ENCODE measurements at regions not wholly inside any gene's neighbourhood (a gene's known extent, or its start where the extent isn't known, plus 50 kb on each side); places are given as distances from the start of the nearest gene placed in this dataset.

- Histone ChIP-seq H3K9ac (ENCODE audit: insufficient read depth, low read length) (no peak overlapping the region), H3K36me3 (ENCODE audit: control insufficient read depth, insufficient read depth, low read length) (no peaks in the 10 kb centered on the region), H3K27ac (ENCODE audit: insufficient read depth, low read length) (no peak overlapping the region), H3K79me2 (ENCODE audit: control insufficient read depth, insufficient read depth, low read length) (no peaks in the 10 kb centered on the region), H3K27me3 (ENCODE audit: control insufficient read depth, insufficient read depth, low read length) (no peaks in the 10 kb centered on the region), H3K9me3 (ENCODE audit: control insufficient read depth, insufficient read depth, low read depth, low read length) (no peaks in the 10 kb centered on the region), H2AFZ (ENCODE audit: low read length) (no peak overlapping the region), H4K20me1 (ENCODE audit: control insufficient read depth, extremely low read depth, insufficient read depth, low read length) (no peaks in the 10 kb centered on the region), H3K4me2 (ENCODE audit: extremely low read depth, insufficient read depth, low read length) (no peak overlapping the region), H3K4me1 (ENCODE audit: control insufficient read depth, extremely low read depth, insufficient read depth, low read length) (no peaks in the 10 kb centered on the region), H3K4me3 (replicated peaks in 1 of 4; ENCODE audit: control extremely low read depth in 1 of 4, insufficient read depth in 1 of 4, low read depth in 3 of 4, low read length in 4 of 4) (no peak overlapping the region)
- no peak for DNase-seq (ENCODE audit: low read depth in 2 of 2)
- no peak for TF ChIP-seq CTCF (conservative IDR thresholded peaks at IDR 0.05 in 1 of 2, IDR thresholded peaks at IDR 0.05 in 1 of 2; ENCODE audit: low read depth in 1 of 2, low read length in 2 of 2)
- no peak for TF ChIP-seq EZH2 (IDR thresholded peaks at IDR 0.05; ENCODE audit: low read length, missing control alignments)
Measured at GRCh38 chr1:221246067-221246466, 366.8 kb downstream of the HLX start.

- DNase-seq (ENCODE audit: low read depth in 2 of 2) = no peak
- TF ChIP-seq EZH2 (IDR thresholded peaks at IDR 0.05; ENCODE audit: low read length, missing control alignments) = no peak
- TF ChIP-seq CTCF (conservative IDR thresholded peaks at IDR 0.05 in 1 of 2, IDR thresholded peaks at IDR 0.05 in 1 of 2; ENCODE audit: low read depth in 1 of 2, low read length in 2 of 2) = no peak
- H3K27ac ChIP-seq (ENCODE audit: insufficient read depth, low read length) = no peak overlapping the region
Measured at GRCh38 chr1:221246628-221247415, 367.6 kb downstream of the HLX start.

GRCh38 chr1:221251580-221251979, 372.3 kb downstream of the HLX start:
- no peak overlapping the region for H3K27ac ChIP-seq (ENCODE audit: insufficient read depth, low read length)
- H3K4me1 ChIP-seq (ENCODE audit: control insufficient read depth, extremely low read depth, insufficient read depth, low read length) = no peaks in the 10 kb centered on the region
- TF ChIP-seq EZH2 (IDR thresholded peaks at IDR 0.05; ENCODE audit: low read length, missing control alignments) (no peak), CTCF (conservative IDR thresholded peaks at IDR 0.05 in 1 of 2, IDR thresholded peaks at IDR 0.05 in 1 of 2; ENCODE audit: low read depth in 1 of 2, low read length in 2 of 2) (no peak)
- no peaks in the 10 kb centered on the region for H4K20me1 ChIP-seq (ENCODE audit: control insufficient read depth, extremely low read depth, insufficient read depth, low read length)
- no peak overlapping the region for H2AFZ ChIP-seq (ENCODE audit: low read length)
- no peak overlapping the region for H3K4me3 ChIP-seq (replicated peaks in 1 of 4; ENCODE audit: control extremely low read depth in 1 of 4, insufficient read depth in 1 of 4, low read depth in 3 of 4, low read length in 4 of 4)
- no peak overlapping the region for H3K9ac ChIP-seq (ENCODE audit: insufficient read depth, low read length)
- no peaks in the 10 kb centered on the region for H3K36me3 ChIP-seq (ENCODE audit: control insufficient read depth, insufficient read depth, low read length)
- DNase-seq (ENCODE audit: low read depth in 2 of 2) = no peak
- H3K4me2 ChIP-seq (ENCODE audit: extremely low read depth, insufficient read depth, low read length) = no peak overlapping the region
- no peaks in the 10 kb centered on the region for H3K27me3 ChIP-seq (ENCODE audit: control insufficient read depth, insufficient read depth, low read length)
- no peaks in the 10 kb centered on the region for H3K79me2 ChIP-seq (ENCODE audit: control insufficient read depth, insufficient read depth, low read length)
- H3K9me3 ChIP-seq (ENCODE audit: control insufficient read depth, insufficient read depth, low read depth, low read length) = no peaks in the 10 kb centered on the region

More at GRCh38 chr1:221246628-221247415, 367.6 kb downstream of the HLX start:
- Histone ChIP-seq H3K27me3 (ENCODE audit: control insufficient read depth, insufficient read depth, low read length) (no peaks in the 10 kb centered on the region), H3K4me2 (ENCODE audit: extremely low read depth, insufficient read depth, low read length) (no peak overlapping the region), H3K36me3 (ENCODE audit: control insufficient read depth, insufficient read depth, low read length) (no peaks in the 10 kb centered on the region), H2AFZ (ENCODE audit: low read length) (no peak overlapping the region), H3K9me3 (ENCODE audit: control insufficient read depth, insufficient read depth, low read depth, low read length) (no peaks in the 10 kb centered on the region), H3K79me2 (ENCODE audit: control insufficient read depth, insufficient read depth, low read length) (no peaks in the 10 kb centered on the region), H3K4me3 (replicated peaks in 1 of 4; ENCODE audit: control extremely low read depth in 1 of 4, insufficient read depth in 1 of 4, low read depth in 3 of 4, low read length in 4 of 4) (no peak overlapping the region), H4K20me1 (ENCODE audit: control insufficient read depth, extremely low read depth, insufficient read depth, low read length) (no peaks in the 10 kb centered on the region), H3K4me1 (ENCODE audit: control insufficient read depth, extremely low read depth, insufficient read depth, low read length) (no peaks in the 10 kb centered on the region), H3K9ac (ENCODE audit: insufficient read depth, low read length) (no peak overlapping the region)
